ENCODE measurements at regions not wholly inside any gene's neighbourhood (a gene's known extent, or its start where the extent isn't known, plus 50 kb on each side); places are given as distances from the start of the nearest gene placed in this dataset.

- Histone ChIP-seq H3K14ac (replicated peaks; ENCODE audit: low read depth, low read length) (no peak overlapping the region), H2AFZ (replicated peaks; ENCODE audit: low read length, poor library complexity) (no peak overlapping the region), H3K9ac (ENCODE audit: low read depth, low read length) (no peak overlapping the region), H2BK20ac (ENCODE audit: low read depth, low read length) (no peak overlapping the region), H3K9me1 (ENCODE audit: insufficient read depth, low read length) (no peaks in the 10 kb centered on the region), H3K79me1 (ENCODE audit: low read depth in 1 of 2, low read length in 2 of 2) (no peaks in the 10 kb centered on the region), H3K4me1 (ENCODE audit: control insufficient read depth, insufficient read depth, low read length) (no peaks in the 10 kb centered on the region), H4K5ac (ENCODE audit: low read depth, low read length) (no peak overlapping the region), H3K27ac (ENCODE audit: insufficient read depth, low read length) (no peak overlapping the region), H4K8ac (ENCODE audit: low read depth in 2 of 2, low read length in 2 of 2) (no peak overlapping the region), H2AK9ac (replicated peaks; ENCODE audit: low read depth, low read length, poor library complexity) (no peak overlapping the region), H3K36me3 (ENCODE audit: control insufficient read depth, insufficient read depth, low read length) (no peaks in the 10 kb centered on the region), H4K91ac (ENCODE audit: insufficient read depth, low read depth, low read length) (no peak overlapping the region), H3K4ac (ENCODE audit: low read depth, low read length) (no peak overlapping the region), H2BK15ac (ENCODE audit: low read depth, low read length) (no peak overlapping the region), H3K27me3 (ENCODE audit: control insufficient read depth, insufficient read depth, low read length) (no peaks in the 10 kb centered on the region), H2BK120ac (ENCODE audit: low read depth, low read length) (no peak overlapping the region), H3K4me3 (ENCODE audit: insufficient read depth, low read depth, low read length) (no peak overlapping the region), H3K9me3 (ENCODE audit: control insufficient read depth, insufficient read depth, low read length) (no peaks in the 10 kb centered on the region), H3K18ac (ENCODE audit: low read depth, low read length) (no peak overlapping the region), H3K23ac (ENCODE audit: low read depth, low read length) (no peak overlapping the region), H2AK5ac (ENCODE audit: low read depth, low read length) (no peak overlapping the region), H3K56ac (ENCODE audit: extremely low read depth, insufficient read depth, low read length) (no peak overlapping the region), H2BK5ac (ENCODE audit: low read depth, low read length, poor library complexity, severe bottlenecking) (no peak overlapping the region), H3K4me2 (ENCODE audit: low read depth, low read length) (no peak overlapping the region), H4K20me1 (ENCODE audit: insufficient read depth, low read length) (no peaks in the 10 kb centered on the region)
- TF ChIP-seq MXI1 (IDR thresholded peaks at IDR 0.05; ENCODE audit: borderline replicate concordance, low read depth, low read length) = no peak
- TF ChIP-seq CEBPB (IDR thresholded peaks at IDR 0.05; ENCODE audit: low read depth, low read length) = no peak
- no peak for TF ChIP-seq ELK1 (IDR thresholded peaks at IDR 0.05; ENCODE audit: borderline replicate concordance, low read depth, low read length)
- no peak for TF ChIP-seq POLR2A (IDR thresholded peaks at IDR 0.05; ENCODE audit: low read depth, low read length)
- TF ChIP-seq MAFK (IDR thresholded peaks at IDR 0.05; ENCODE audit: low read depth, low read length) = no peak
- no peak for TF ChIP-seq SMC3 (IDR thresholded peaks at IDR 0.05; ENCODE audit: low read depth, low read length)
- no peak for TF ChIP-seq RAD21 (IDR thresholded peaks at IDR 0.05; ENCODE audit: low read length)
- TF ChIP-seq FOS (IDR thresholded peaks at IDR 0.05; ENCODE audit: low read depth, low read length) = no peak
- TF ChIP-seq NFE2L2 (IDR thresholded peaks at IDR 0.05; ENCODE audit: low read depth, low read length) = no peak
- no peak for TF ChIP-seq MAZ (IDR thresholded peaks at IDR 0.05; ENCODE audit: borderline replicate concordance, low read depth, low read length)
- no peak for TF ChIP-seq RCOR1 (IDR thresholded peaks at IDR 0.05; ENCODE audit: insufficient replicate concordance, low read length)
- in situ Hi-C loops (cut with MboI; ENCODE audit: low sequenced_read_pairs) (no loop called here), dilution Hi-C loops (cut with HindIII; ENCODE audit: low sequenced_read_pairs, unreplicated experiment) (no loop called here), intact Hi-C loops (cut with micrococcal nuclease) (no loop called here)
- BruUV-seq (replicated peaks) = no TSS peak
- DNase-seq = no peak
- WGBS, 2 experiments (ENCODE audit: extremely low coverage in 2 of 2, insufficient read length in 1 of 2) = 61% methylated on average over 3 of the region's 5 CpGs; no CpG with 5 or more reads in 1 of the 2 experiments
- ChIA-PET POLR2A (ENCODE audit: unreplicated experiment) (no interaction called here), CTCF (no interaction called here)
- no peak for ATAC-seq (ENCODE audit: low read depth)
Measured at GRCh38 chr3:86618706-86619105, 372.2 kb downstream of the VGLL3 start.
